HAP-1 (cell line): ENCODE measurements at regions not wholly inside any gene's neighbourhood (a gene's known extent, or its start where the extent isn't known, plus 50 kb on each side); places are given as distances from the start of the nearest gene placed in this dataset.
"Not testable (repeated sequence)": the region's sequence is repeated elsewhere in the genome, so short reads cannot be mapped to it uniquely, and the experiment has no call there.

Experiments used
- DNase-seq, 2 experiments: peaks; one replicate each; pipeline ENCODE4 v3.0.0-alpha.2; 2016 to 2020; ENCODE audit warnings: low spot score in 2 of 2
- H3K27me3 ChIP-seq: fragments of 250-450 bp; sonication (Bioruptor Pico); 2 replicates; pipeline ENCODE4 v1.5.1; 2020; ENCODE audit warnings: low read depth, mild to moderate bottlenecking, moderate library complexity
- H3K36me3 ChIP-seq: fragments of 250-450 bp; sonication (Bioruptor Pico); replicated peaks from 2 replicates; pipeline ENCODE4 v1.5.1; 2020; ENCODE audit warnings: mild to moderate bottlenecking
- H3K4me1 ChIP-seq: fragments of 250-450 bp; sonication (Bioruptor Pico); 2 replicates; pipeline ENCODE4 v1.5.1; 2020; ENCODE audit warnings: mild to moderate bottlenecking
- H3K4me3 ChIP-seq: fragments of 250-450 bp; sonication (Bioruptor Pico); 2 replicates; pipeline ENCODE4 v1.5.1; 2020; ENCODE audit warnings: mild to moderate bottlenecking, moderate library complexity
- H3K9me3 ChIP-seq: fragments of 250-450 bp; sonication (Bioruptor Pico); 2 replicates; pipeline ENCODE4 v1.5.1; 2020; ENCODE audit warnings: mild to moderate bottlenecking, moderate library complexity
- in situ Hi-C: fragments of 300-500 bp; cut with MboI; formaldehyde crosslinking; loops from 3 replicates; pipeline ENCODE4 v1.14.3; 2020; ENCODE audit warnings: low sequenced_read_pairs, inconsistent platforms, mixed read lengths

- no peaks in the 10 kb centered on the region for H3K36me3 ChIP-seq
- H3K9me3 ChIP-seq = no peaks in the 10 kb centered on the region
- no peak for DNase-seq
- H3K4me1 ChIP-seq = no peaks in the 10 kb centered on the region
- H3K4me3 ChIP-seq = no peak overlapping the region
- in situ Hi-C loops = no loop called here
- no peaks in the 10 kb centered on the region for H3K27me3 ChIP-seq
Observed at GRCh38 chr2:41242001-41242331, 790.1 kb upstream of the SLC8A1 start.

- no peaks in the 10 kb centered on the region for H3K4me1 ChIP-seq
- no peaks in the 10 kb centered on the region for H3K27me3 ChIP-seq
- H3K9me3 ChIP-seq = no peaks in the 10 kb centered on the region
- in situ Hi-C loops = no loop called here
- no peaks in the 10 kb centered on the region for H3K36me3 ChIP-seq
- H3K4me3 ChIP-seq = no peak overlapping the region
- DNase-seq = no peak
Observed at GRCh38 chr2:41267929-41268659, 779.7 kb upstream of the PKDCC start.

GRCh38 chr2:41283079-41283775 is 764.6 kb upstream of the PKDCC start:
- DNase-seq = no peak

GRCh38 chr2:41293491-41293890 is 754.3 kb upstream of the PKDCC start:
- no peaks in the 10 kb centered on the region for H3K9me3 ChIP-seq
- no peaks in the 10 kb centered on the region for H3K36me3 ChIP-seq
- no peak for DNase-seq
- H3K27me3 ChIP-seq = no peaks in the 10 kb centered on the region
- no peaks in the 10 kb centered on the region for H3K4me1 ChIP-seq
- in situ Hi-C loops = no loop called here
- H3K4me3 ChIP-seq = no peak overlapping the region

More at GRCh38 chr2:41283079-41283775, 764.6 kb upstream of the PKDCC start:
- in situ Hi-C loops = no loop called here
- Histone ChIP-seq H3K4me1 (no peaks in the 10 kb centered on the region), H3K27me3 (no peaks in the 10 kb centered on the region), H3K9me3 (no peaks in the 10 kb centered on the region), H3K4me3 (no peak overlapping the region), H3K36me3 (no peaks in the 10 kb centered on the region)

- Histone ChIP-seq H3K9me3 (no peaks in the 10 kb centered on the region), H3K36me3 (no peaks in the 10 kb centered on the region), H3K4me3 (no peak overlapping the region), H3K27me3 (no peaks in the 10 kb centered on the region), H3K4me1 (no peaks in the 10 kb centered on the region)
- DNase-seq = no peak
- in situ Hi-C loops = no loop called here
Observed at GRCh38 chr2:41294331-41294730, 753.5 kb upstream of the PKDCC start.

GRCh38 chr2:41313082-41313481 is 734.7 kb upstream of the PKDCC start:
- Histone ChIP-seq H3K4me1 (no peaks in the 10 kb centered on the region), H3K9me3 (no peaks in the 10 kb centered on the region), H3K36me3 (no peaks in the 10 kb centered on the region), H3K4me3 (no peak overlapping the region), H3K27me3 (no peaks in the 10 kb centered on the region)
- in situ Hi-C loops = no loop called here
- no peak for DNase-seq

GRCh38 chr2:41314511-41315070 is 733.2 kb upstream of the PKDCC start:
- no peaks in the 10 kb centered on the region; the same call in 1 of the 2 replicates for H3K9me3 ChIP-seq
- H3K27me3 ChIP-seq = no peaks in the 10 kb centered on the region
- in situ Hi-C loops = no loop called here
- DNase-seq = no peak
- H3K36me3 ChIP-seq = no peaks in the 10 kb centered on the region
- no peak overlapping the region for H3K4me3 ChIP-seq
- H3K4me1 ChIP-seq = no peaks in the 10 kb centered on the region

- H3K9me3 ChIP-seq = no peaks in the 10 kb centered on the region; the same call in 1 of the 2 replicates
- in situ Hi-C loops = no loop called here
- DNase-seq = no peak
- H3K4me1 ChIP-seq = no peaks in the 10 kb centered on the region
- H3K36me3 ChIP-seq = no peaks in the 10 kb centered on the region
- no peak overlapping the region for H3K4me3 ChIP-seq
- H3K27me3 ChIP-seq = no peaks in the 10 kb centered on the region
Observed at GRCh38 chr2:41319437-41319836, 728.4 kb upstream of the PKDCC start.

GRCh38 chr2:41320491-41320890 is 727.3 kb upstream of the PKDCC start:
- H3K27me3 ChIP-seq = no peaks in the 10 kb centered on the region
- in situ Hi-C loops = no loop called here
- no peak for DNase-seq
- no peak overlapping the region for H3K4me3 ChIP-seq
- H3K36me3 ChIP-seq = no peaks in the 10 kb centered on the region
- H3K4me1 ChIP-seq = no peaks in the 10 kb centered on the region
- no peaks in the 10 kb centered on the region; the same call in 1 of the 2 replicates for H3K9me3 ChIP-seq

GRCh38 chr2:41321351-41321750 is 726.5 kb upstream of the PKDCC start:
- in situ Hi-C loops = no loop called here
- no peak overlapping the region for H3K4me3 ChIP-seq
- H3K27me3 ChIP-seq = no peaks in the 10 kb centered on the region
- no peaks in the 10 kb centered on the region for H3K36me3 ChIP-seq
- no peaks in the 10 kb centered on the region for H3K4me1 ChIP-seq
- no peak for DNase-seq
- H3K9me3 ChIP-seq = no peaks in the 10 kb centered on the region; the same call in 1 of the 2 replicates

- no peaks in the 10 kb centered on the region for H3K36me3 ChIP-seq
- no peak for DNase-seq
- in situ Hi-C loops = no loop called here
- no peaks in the 10 kb centered on the region for H3K27me3 ChIP-seq
- no peaks in the 10 kb centered on the region for H3K4me1 ChIP-seq
- H3K4me3 ChIP-seq = no peak overlapping the region
- no peaks in the 10 kb centered on the region for H3K9me3 ChIP-seq
Observed at GRCh38 chr2:41326851-41327250, 721.0 kb upstream of the PKDCC start.

- in situ Hi-C loops = no loop called here
- no peak for DNase-seq
Observed at GRCh38 chr2:41329040-41329439, 718.8 kb upstream of the PKDCC start.

GRCh38 chr2:41334159-41334558 is 713.7 kb upstream of the PKDCC start:
- H3K9me3 ChIP-seq = no peaks in the 10 kb centered on the region
- no peak overlapping the region for H3K4me3 ChIP-seq
- no peaks in the 10 kb centered on the region for H3K27me3 ChIP-seq
- no peaks in the 10 kb centered on the region for H3K4me1 ChIP-seq
- no peaks in the 10 kb centered on the region for H3K36me3 ChIP-seq
- no peak for DNase-seq
- in situ Hi-C loops = no loop called here

More at GRCh38 chr2:41329040-41329439, 718.8 kb upstream of the PKDCC start:
- H3K4me1 ChIP-seq = no peaks in the 10 kb centered on the region
- H3K4me3 ChIP-seq = no peak overlapping the region
- H3K27me3 ChIP-seq = no peaks in the 10 kb centered on the region
- no peaks in the 10 kb centered on the region for H3K36me3 ChIP-seq
- no peaks in the 10 kb centered on the region for H3K9me3 ChIP-seq

GRCh38 chr2:41335573-41335972 is 712.2 kb upstream of the PKDCC start:
- H3K36me3 ChIP-seq, H3K4me1 ChIP-seq, DNase-seq, in situ Hi-C loops, H3K4me3 ChIP-seq, H3K9me3 ChIP-seq, H3K27me3 ChIP-seq: not testable (repeated sequence)
